Astrocyte (in vitro differentiated cells and primary cell): ENCODE measurements at regions not wholly inside any gene's neighbourhood (a gene's known extent, or its start where the extent isn't known, plus 50 kb on each side); places are given as distances from the start of the nearest gene placed in this dataset.

Experiments used
- EZH2 ChIP-seq: IDR thresholded peaks from 2 replicates; pipeline ENCODE4 v1.6.1; 2012; ENCODE audit warnings: mild to moderate bottlenecking, low read length, inconsistent platforms; ENCODE audit not compliant: insufficient read depth
- TF ChIP-seq, protein P1 (sequence below): IDR thresholded peaks from 2 replicates; pipeline ENCODE4 v1.5.1; 2011; ENCODE audit warnings: low read depth, mild to moderate bottlenecking, inconsistent platforms, low read length, moderate library complexity; ENCODE audit not compliant: insufficient read depth

DNA sequence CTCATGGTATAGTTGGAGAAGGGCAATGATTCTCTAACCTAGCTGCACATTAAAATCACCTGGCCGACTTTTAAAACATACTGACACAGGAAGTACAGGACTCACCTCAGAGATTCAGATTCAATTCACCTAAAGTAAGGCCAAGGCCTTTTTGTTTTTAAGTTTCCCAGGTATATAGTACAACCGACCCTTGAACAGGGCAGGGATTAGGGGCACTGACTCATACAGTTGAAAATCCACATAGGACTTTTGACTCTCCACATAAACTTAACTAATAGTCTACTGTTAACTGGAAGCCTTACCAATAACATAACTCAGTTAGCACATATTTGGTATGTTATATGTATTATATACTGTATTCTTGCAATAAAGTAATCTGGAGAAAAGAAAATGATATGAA is 129.5 kb upstream of the ABI3BP start:
- TF ChIP-seq, protein P1, sequence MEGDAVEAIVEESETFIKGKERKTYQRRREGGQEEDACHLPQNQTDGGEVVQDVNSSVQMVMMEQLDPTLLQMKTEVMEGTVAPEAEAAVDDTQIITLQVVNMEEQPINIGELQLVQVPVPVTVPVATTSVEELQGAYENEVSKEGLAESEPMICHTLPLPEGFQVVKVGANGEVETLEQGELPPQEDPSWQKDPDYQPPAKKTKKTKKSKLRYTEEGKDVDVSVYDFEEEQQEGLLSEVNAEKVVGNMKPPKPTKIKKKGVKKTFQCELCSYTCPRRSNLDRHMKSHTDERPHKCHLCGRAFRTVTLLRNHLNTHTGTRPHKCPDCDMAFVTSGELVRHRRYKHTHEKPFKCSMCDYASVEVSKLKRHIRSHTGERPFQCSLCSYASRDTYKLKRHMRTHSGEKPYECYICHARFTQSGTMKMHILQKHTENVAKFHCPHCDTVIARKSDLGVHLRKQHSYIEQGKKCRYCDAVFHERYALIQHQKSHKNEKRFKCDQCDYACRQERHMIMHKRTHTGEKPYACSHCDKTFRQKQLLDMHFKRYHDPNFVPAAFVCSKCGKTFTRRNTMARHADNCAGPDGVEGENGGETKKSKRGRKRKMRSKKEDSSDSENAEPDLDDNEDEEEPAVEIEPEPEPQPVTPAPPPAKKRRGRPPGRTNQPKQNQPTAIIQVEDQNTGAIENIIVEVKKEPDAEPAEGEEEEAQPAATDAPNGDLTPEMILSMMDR: no peak
- no peak for TF ChIP-seq EZH2
